KMS-11 (cell line): ENCODE measurements at regions not wholly inside any gene's neighbourhood (a gene's known extent, or its start where the extent isn't known, plus 50 kb on each side); places are given as distances from the start of the nearest gene placed in this dataset.

ENCODE experiments used
- H2AFZ ChIP-seq: fragments of 200-600 bp; sonication (generic); 2 replicates; pipeline ENCODE4 v1.6.1; 2016; ENCODE audit warnings: antibody characterized with exemption, mixed run types, low read depth
- H3K27ac ChIP-seq: fragments of 200-600 bp; sonication (generic); 2 replicates; pipeline ENCODE4 v1.6.1; 2016; ENCODE audit warnings: mild to moderate bottlenecking, mixed run types
- H3K27me3 ChIP-seq: fragments of 200-600 bp; sonication (generic); 2 replicates; pipeline ENCODE4 v1.6.1; 2017; ENCODE audit warnings: mild to moderate bottlenecking, low read depth, mixed run types, moderate library complexity; ENCODE audit not compliant: insufficient read depth
- H3K36me3 ChIP-seq: fragments of 200-600 bp; sonication (generic); 2 replicates; pipeline ENCODE4 v1.6.1; 2017; ENCODE audit warnings: mild to moderate bottlenecking, mixed run types; ENCODE audit not compliant: insufficient read depth
- H3K4me1 ChIP-seq: fragments of 200-600 bp; sonication (generic); 2 replicates; pipeline ENCODE4 v1.6.1; 2016; ENCODE audit warnings: mild to moderate bottlenecking, low read depth, mixed run types; ENCODE audit not compliant: poor library complexity, severe bottlenecking
- H3K4me2 ChIP-seq: fragments of 200-600 bp; sonication (generic); 2 replicates; pipeline ENCODE4 v1.7.0; 2016; ENCODE audit warnings: mild to moderate bottlenecking, mixed run types
- H3K4me3 ChIP-seq: fragments of 200-600 bp; sonication (generic); IDR thresholded peaks from 2 replicates; pipeline ENCODE4 v1.6.1; 2017; ENCODE audit warnings: low read depth, low read length, mixed read lengths; ENCODE audit not compliant: insufficient read depth
- H3K79me2 ChIP-seq: fragments of 200-600 bp; sonication (generic); 2 replicates; pipeline ENCODE4 v1.6.1; 2016; ENCODE audit warnings: low read depth, mixed run types; ENCODE audit not compliant: insufficient read depth
- H3K9ac ChIP-seq: fragments of 200-600 bp; sonication (generic); 2 replicates; pipeline ENCODE4 v1.6.1; 2016; ENCODE audit warnings: mild to moderate bottlenecking, mixed run types
- H4K20me1 ChIP-seq: fragments of 200-600 bp; sonication (generic); 2 replicates; pipeline ENCODE4 v1.6.1; 2016; ENCODE audit warnings: mild to moderate bottlenecking, mixed run types; ENCODE audit not compliant: insufficient read depth
- TF ChIP-seq, protein P1 (sequence below): fragments of 200-600 bp; sonication (generic); conservative IDR thresholded peaks from 2 replicates; pipeline ENCODE4 v1.6.1; 2017; ENCODE audit warnings: low read depth, mild to moderate bottlenecking, antibody characterized with exemption, low read length, moderate library complexity, mixed read lengths

DNA sequence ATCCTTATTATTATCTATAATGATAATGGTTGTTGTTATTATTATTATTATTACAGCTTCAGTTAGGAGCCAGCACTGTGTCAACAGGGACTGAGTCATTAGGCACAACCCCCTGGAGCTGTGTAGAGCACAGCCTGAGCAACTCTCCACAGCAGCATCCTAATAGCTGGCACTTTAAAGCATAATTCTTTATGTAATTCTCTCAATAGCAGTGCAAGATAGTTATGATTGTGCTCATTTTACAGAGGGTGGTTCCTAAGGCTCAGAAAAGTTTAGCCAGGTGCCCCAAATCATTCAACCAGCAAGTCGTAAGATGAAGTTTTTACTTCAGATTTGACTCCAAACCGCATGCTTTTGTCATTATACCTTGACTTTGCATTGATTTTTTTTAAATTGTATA lies 390.3 kb downstream of the ANXA1 start:
- Histone ChIP-seq H2AFZ (no peak overlapping the region), H3K4me1 (no peaks in the 10 kb centered on the region), H3K79me2 (no peaks in the 10 kb centered on the region), H3K4me3 (no peak overlapping the region), H3K4me2 (no peak overlapping the region), H3K9ac (no peak overlapping the region), H3K36me3 (no peaks in the 10 kb centered on the region), H3K27ac (no peak overlapping the region), H3K27me3 (no peaks in the 10 kb centered on the region), H4K20me1 (no peaks in the 10 kb centered on the region)
- TF ChIP-seq, protein P1, sequence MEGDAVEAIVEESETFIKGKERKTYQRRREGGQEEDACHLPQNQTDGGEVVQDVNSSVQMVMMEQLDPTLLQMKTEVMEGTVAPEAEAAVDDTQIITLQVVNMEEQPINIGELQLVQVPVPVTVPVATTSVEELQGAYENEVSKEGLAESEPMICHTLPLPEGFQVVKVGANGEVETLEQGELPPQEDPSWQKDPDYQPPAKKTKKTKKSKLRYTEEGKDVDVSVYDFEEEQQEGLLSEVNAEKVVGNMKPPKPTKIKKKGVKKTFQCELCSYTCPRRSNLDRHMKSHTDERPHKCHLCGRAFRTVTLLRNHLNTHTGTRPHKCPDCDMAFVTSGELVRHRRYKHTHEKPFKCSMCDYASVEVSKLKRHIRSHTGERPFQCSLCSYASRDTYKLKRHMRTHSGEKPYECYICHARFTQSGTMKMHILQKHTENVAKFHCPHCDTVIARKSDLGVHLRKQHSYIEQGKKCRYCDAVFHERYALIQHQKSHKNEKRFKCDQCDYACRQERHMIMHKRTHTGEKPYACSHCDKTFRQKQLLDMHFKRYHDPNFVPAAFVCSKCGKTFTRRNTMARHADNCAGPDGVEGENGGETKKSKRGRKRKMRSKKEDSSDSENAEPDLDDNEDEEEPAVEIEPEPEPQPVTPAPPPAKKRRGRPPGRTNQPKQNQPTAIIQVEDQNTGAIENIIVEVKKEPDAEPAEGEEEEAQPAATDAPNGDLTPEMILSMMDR: no peak

DNA sequence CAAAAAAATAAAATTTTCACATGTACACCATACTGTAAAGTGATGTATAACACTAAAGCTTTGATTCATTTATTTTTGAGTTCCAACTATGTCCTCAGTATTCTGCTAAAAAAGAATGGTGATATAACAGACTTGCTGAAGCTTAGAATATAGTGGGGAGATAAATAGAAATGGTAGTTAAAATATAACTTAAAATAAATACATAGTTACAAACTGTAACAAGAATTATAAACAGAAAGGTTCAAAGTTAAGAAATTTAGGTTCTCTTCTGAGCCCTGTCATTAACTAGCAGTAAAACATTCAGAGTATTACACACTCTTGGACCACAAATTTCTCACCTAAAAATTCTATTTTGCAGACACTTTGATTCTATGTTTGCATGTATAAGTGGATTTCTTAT lies 392.1 kb downstream of the ANXA1 start:
- no peak overlapping the region for H3K27ac ChIP-seq
- H3K9ac ChIP-seq: no peak overlapping the region
- H3K4me2 ChIP-seq: no peak overlapping the region
- no peaks in the 10 kb centered on the region for H3K27me3 ChIP-seq
- no peaks in the 10 kb centered on the region for H4K20me1 ChIP-seq
- H3K36me3 ChIP-seq: no peaks in the 10 kb centered on the region
- H3K4me1 ChIP-seq: no peaks in the 10 kb centered on the region
- no peak overlapping the region for H3K4me3 ChIP-seq
- no peaks in the 10 kb centered on the region for H3K79me2 ChIP-seq
- H2AFZ ChIP-seq: no peak overlapping the region
- TF ChIP-seq, protein P1: no peak

DNA sequence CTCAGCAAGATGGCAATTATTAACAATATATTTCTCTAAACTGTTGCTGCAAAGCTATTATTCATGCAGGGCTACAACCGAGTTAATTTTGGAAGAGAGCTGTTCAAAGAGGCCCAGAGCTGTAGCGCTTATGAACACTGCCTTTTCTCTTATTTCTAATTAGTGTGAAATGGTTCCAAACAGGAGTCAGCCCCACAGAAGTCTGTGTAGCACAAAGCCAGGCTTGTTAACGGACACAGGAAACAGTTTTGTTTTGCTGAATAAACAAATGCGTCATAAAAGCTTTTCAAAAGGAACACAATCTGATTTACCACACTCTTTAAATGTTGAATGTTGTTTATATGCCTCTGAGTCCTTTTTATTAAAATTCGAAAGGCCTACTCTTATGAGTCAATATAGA lies 396.5 kb downstream of the ANXA1 start:
- Histone ChIP-seq H2AFZ (no peak overlapping the region), H4K20me1 (no peaks in the 10 kb centered on the region), H3K4me1 (no peaks in the 10 kb centered on the region), H3K36me3 (no peaks in the 10 kb centered on the region), H3K4me2 (no peak overlapping the region), H3K27me3 (no peaks in the 10 kb centered on the region), H3K27ac (no peak overlapping the region), H3K4me3 (no peak overlapping the region), H3K79me2 (no peaks in the 10 kb centered on the region), H3K9ac (no peak overlapping the region)
- TF ChIP-seq, protein P1: no peak

DNA sequence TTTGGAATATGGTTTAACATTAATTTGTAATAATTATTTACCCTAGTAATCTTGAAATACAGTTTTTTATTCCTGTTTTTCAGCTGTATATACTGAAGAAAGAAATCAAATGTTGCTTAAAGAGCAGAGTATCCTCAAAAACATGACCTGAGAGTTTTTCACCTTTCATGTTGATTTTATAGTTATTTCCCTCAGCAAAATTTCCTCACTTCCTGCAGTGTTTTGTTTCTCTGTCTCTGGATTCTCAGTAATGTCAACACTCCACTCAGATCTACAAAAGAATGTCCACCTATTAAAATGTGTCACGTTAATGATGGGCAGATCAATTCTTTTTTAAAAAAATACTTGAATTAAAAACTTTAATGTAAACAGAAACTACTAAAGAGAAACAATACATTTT lies 398.3 kb downstream of the ANXA1 start:
- Histone ChIP-seq H2AFZ (no peak overlapping the region), H3K36me3 (no peaks in the 10 kb centered on the region), H3K9ac (no peak overlapping the region), H3K4me2 (no peak overlapping the region), H3K27ac (no peak overlapping the region), H3K27me3 (no peaks in the 10 kb centered on the region), H3K4me3 (no peak overlapping the region), H3K79me2 (no peaks in the 10 kb centered on the region), H3K4me1 (no peaks in the 10 kb centered on the region), H4K20me1 (no peaks in the 10 kb centered on the region)
- TF ChIP-seq, protein P1: no peak

DNA sequence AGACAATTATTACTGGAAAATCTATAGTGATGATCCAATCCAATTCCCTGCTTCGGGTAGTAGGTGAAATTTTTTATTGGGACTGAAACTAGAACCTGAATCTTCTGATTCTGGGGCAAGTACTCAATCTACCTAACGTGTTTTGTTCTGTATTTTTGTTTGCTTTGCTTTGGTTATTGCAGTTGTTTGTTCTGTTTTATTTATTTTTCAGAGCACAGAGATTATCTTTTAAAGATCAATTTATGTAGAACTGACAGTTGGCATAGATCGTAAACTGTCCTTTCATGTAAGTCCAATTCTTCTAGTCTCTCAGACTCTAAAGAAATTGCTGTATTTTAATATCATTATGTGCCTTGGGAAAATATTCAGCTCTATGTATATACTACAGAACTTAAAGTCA lies 401.6 kb downstream of the ANXA1 start:
- no peak overlapping the region for H3K27ac ChIP-seq
- no peak overlapping the region for H2AFZ ChIP-seq
- no peaks in the 10 kb centered on the region for H4K20me1 ChIP-seq
- no peak overlapping the region for H3K9ac ChIP-seq
- H3K4me1 ChIP-seq: no peaks in the 10 kb centered on the region
- H3K27me3 ChIP-seq: no peaks in the 10 kb centered on the region
- no peaks in the 10 kb centered on the region for H3K79me2 ChIP-seq
- H3K36me3 ChIP-seq: no peaks in the 10 kb centered on the region
- TF ChIP-seq, protein P1: no peak
- no peak overlapping the region for H3K4me2 ChIP-seq
- H3K4me3 ChIP-seq: no peak overlapping the region
